Fibroblast of lung (primary cell): ENCODE measurements at regions not wholly inside any gene's neighbourhood (a gene's known extent, or its start where the extent isn't known, plus 50 kb on each side); places are given as distances from the start of the nearest gene placed in this dataset.

ENCODE experiments used
- DNase-seq, 2 donors: peaks; one replicate each; pipeline versions ENCODE4 v3.0.0 to v3.0.0-alpha.2; 2010; ENCODE audit warnings: low read depth in 2 of 2
- H2AFZ ChIP-seq: 2 replicates; pipeline ENCODE4 v1.5.1; 2012; ENCODE audit warnings: low read length, control low read depth, inconsistent platforms
- H3K27ac ChIP-seq: 2 replicates; pipeline ENCODE4 v1.5.1; 2011; ENCODE audit warnings: low read length, control low read depth; ENCODE audit not compliant: insufficient read depth
- H3K27me3 ChIP-seq: 2 replicates; pipeline ENCODE4 v1.5.1; 2011; ENCODE audit warnings: mild to moderate bottlenecking, low read length; ENCODE audit not compliant: control insufficient read depth, insufficient read depth
- H3K36me3 ChIP-seq: 2 replicates; pipeline ENCODE4 v1.5.1; 2011; ENCODE audit warnings: low read length; ENCODE audit not compliant: control insufficient read depth, insufficient read depth
- H3K4me1 ChIP-seq: 2 replicates; pipeline ENCODE4 v1.5.1; 2011; ENCODE audit warnings: low read length; ENCODE audit not compliant: control insufficient read depth, insufficient read depth; ENCODE audit errors: extremely low read depth
- H3K4me2 ChIP-seq: 2 replicates; pipeline ENCODE4 v1.5.1; 2011; ENCODE audit warnings: low read length, control low read depth; ENCODE audit not compliant: insufficient read depth; ENCODE audit errors: extremely low read depth
- H3K4me3 ChIP-seq, 4 experiments: fragments of 200-600 bp in 1 of 4; sonication (generic) in 1 of 4; replicated peaks in 1 of 4; 2 replicates each; pipeline ENCODE4 v1.5.1; 2011 to 2016; ENCODE audit warnings: low read length in 4 of 4, low read depth in 3 of 4, mild to moderate bottlenecking in 3 of 4, control low read depth in 2 of 4, inconsistent platforms in 1 of 4, mixed read lengths in 1 of 4; ENCODE audit not compliant: insufficient read depth in 1 of 4; ENCODE audit errors: control extremely low read depth in 1 of 4
- H3K79me2 ChIP-seq: 2 replicates; pipeline ENCODE4 v1.5.1; 2012; ENCODE audit warnings: mild to moderate bottlenecking, low read length, inconsistent platforms; ENCODE audit not compliant: control insufficient read depth, insufficient read depth
- H3K9ac ChIP-seq: 2 replicates; pipeline ENCODE4 v1.5.1; 2011; ENCODE audit warnings: mild to moderate bottlenecking, low read length, control low read depth; ENCODE audit not compliant: insufficient read depth
- H3K9me3 ChIP-seq: 2 replicates; pipeline ENCODE4 v1.5.1; 2012; ENCODE audit warnings: low read depth, low read length; ENCODE audit not compliant: control insufficient read depth, insufficient read depth
- H4K20me1 ChIP-seq: 2 replicates; pipeline ENCODE4 v1.5.1; 2011; ENCODE audit warnings: low read length; ENCODE audit not compliant: control insufficient read depth, insufficient read depth; ENCODE audit errors: extremely low read depth
- CTCF ChIP-seq, 2 donors: IDR thresholded peaks in 1 of 2; conservative IDR thresholded peaks in 1 of 2; 1 replicate in 1 of 2; 2 replicates in 1 of 2; pipeline ENCODE4 v1.5.1; 2011 to 2012; ENCODE audit warnings: low read length in 2 of 2, control low read depth in 1 of 2, inconsistent platforms in 1 of 2, low read depth in 1 of 2, mild to moderate bottlenecking in 1 of 2
- EZH2 ChIP-seq: IDR thresholded peaks from 2 replicates; pipeline ENCODE4 v1.5.1; 2012; ENCODE audit warnings: low read length, control low read depth, mild to moderate bottlenecking; ENCODE audit errors: missing control alignments

GRCh38 chrX:25663701-25664100 lies 474.4 kb upstream of the MAGEB18 start:
- Histone ChIP-seq H3K79me2 (no peaks in the 10 kb centered on the region), H4K20me1 (no peaks in the 10 kb centered on the region), H3K4me2 (no peak overlapping the region), H3K27ac (no peak overlapping the region), H3K4me3 (no peak overlapping the region), H3K9ac (no peak overlapping the region), H2AFZ (no peak overlapping the region), H3K27me3 (no peaks in the 10 kb centered on the region), H3K4me1 (no peaks in the 10 kb centered on the region), H3K36me3 (no peaks in the 10 kb centered on the region), H3K9me3 (no peaks in the 10 kb centered on the region)
- DNase-seq = peak in 1 of 2 donors; percentile 6
- no peak for TF ChIP-seq CTCF (conservative IDR thresholded peaks at IDR 0.05 in 1 of 2, IDR thresholded peaks at IDR 0.05 in 1 of 2; ENCODE audit: low read depth in 1 of 2, low read length in 2 of 2)
- TF ChIP-seq EZH2 = no peak

GRCh38 chrX:25665431-25665830 lies 472.7 kb upstream of the MAGEB18 start:
- peak in 1 of 2 donors; percentile 24 for DNase-seq
- TF ChIP-seq CTCF (conservative IDR thresholded peaks at IDR 0.05 in 1 of 2, IDR thresholded peaks at IDR 0.05 in 1 of 2; ENCODE audit: low read depth in 1 of 2, low read length in 2 of 2) = no peak
- no peak for TF ChIP-seq EZH2
- no peaks in the 10 kb centered on the region for H3K27me3 ChIP-seq
- H3K4me3 ChIP-seq = no peak overlapping the region
- no peaks in the 10 kb centered on the region for H3K4me1 ChIP-seq
- no peaks in the 10 kb centered on the region for H3K36me3 ChIP-seq
- no peak overlapping the region for H3K9ac ChIP-seq
- H3K79me2 ChIP-seq = no peaks in the 10 kb centered on the region
- no peaks in the 10 kb centered on the region for H3K9me3 ChIP-seq
- no peak overlapping the region for H2AFZ ChIP-seq
- H4K20me1 ChIP-seq = no peaks in the 10 kb centered on the region
- H3K4me2 ChIP-seq = no peak overlapping the region
- H3K27ac ChIP-seq = no peak overlapping the region

- H3K36me3 ChIP-seq = no peaks in the 10 kb centered on the region
- TF ChIP-seq CTCF (conservative IDR thresholded peaks at IDR 0.05 in 1 of 2, IDR thresholded peaks at IDR 0.05 in 1 of 2; ENCODE audit: low read depth in 1 of 2, low read length in 2 of 2) = no peak
- TF ChIP-seq EZH2 = no peak
- H3K27me3 ChIP-seq = no peaks in the 10 kb centered on the region
- no peaks in the 10 kb centered on the region for H4K20me1 ChIP-seq
- peak in 1 of 2 donors; percentile 28 for DNase-seq
- no peak overlapping the region for H3K4me3 ChIP-seq
- H3K9me3 ChIP-seq = no peaks in the 10 kb centered on the region
- H3K9ac ChIP-seq = no peak overlapping the region
- no peak overlapping the region for H3K4me2 ChIP-seq
- H3K4me1 ChIP-seq = no peaks in the 10 kb centered on the region
- no peaks in the 10 kb centered on the region for H3K79me2 ChIP-seq
- H3K27ac ChIP-seq = no peak overlapping the region
- no peak overlapping the region for H2AFZ ChIP-seq
Observed at GRCh38 chrX:25667681-25668080, 470.5 kb upstream of the MAGEB18 start.
